PC-3 (cell line): ENCODE measurements at regions not wholly inside any gene's neighbourhood (a gene's known extent, or its start where the extent isn't known, plus 50 kb on each side); places are given as distances from the start of the nearest gene placed in this dataset.

Experiments
- ATAC-seq: fragments of 200-7000 bp; cut with Tn5 transposase; 2 replicates; pipeline ENCODE4 v1.9.1; 2020; ENCODE audit warnings: mild to moderate bottlenecking, moderate library complexity
- BruUV-seq: library from RNA; stranded (reverse); fragments of 400-500 nt; replicated peaks from 2 replicates; lab custom pipeline; 2021; lab: Mats Ljungman, UMichigan
- CTCF ChIA-PET: fragments of 300-600 bp; sonication (Branson Sonifier 250); formaldehyde crosslinking; loops from one replicate; lab custom pipeline; 2022; ENCODE audit warnings: antibody characterized with exemption; lab: Charles Lee
- POLR2A ChIA-PET: fragments of 300-600 bp; sonication (Branson Sonifier 250); formaldehyde crosslinking; loops from one replicate; lab custom pipeline; 2022; ENCODE audit warnings: antibody characterized with exemption; ENCODE audit not compliant: unreplicated experiment; lab: Charles Lee
- DNase-seq: peaks from one replicate; pipeline ENCODE4 v3.0.0-alpha.2; 2015
- H2AFZ ChIP-seq: fragments of 300-600 bp; sonication (generic); 2 replicates; pipeline ENCODE4 v1.6.0; 2016; ENCODE audit warnings: antibody characterized with exemption, low read length
- H3F3A ChIP-seq: fragments of 300-600 bp; sonication (generic); one replicate; pipeline ENCODE4 v1.6.0; 2017; ENCODE audit warnings: antibody characterized with exemption, low read length, control low read depth, mild to moderate bottlenecking; ENCODE audit not compliant: unreplicated experiment
- H3K27ac ChIP-seq: fragments of 300-600 bp; sonication (generic); 2 replicates; pipeline ENCODE4 v1.5.1; 2016; ENCODE audit warnings: mild to moderate bottlenecking, low read length
- H3K27me3 ChIP-seq: fragments of 300-600 bp; sonication (generic); 2 replicates; pipeline ENCODE4 v1.6.1; 2016; ENCODE audit warnings: low read length, mixed read lengths
- H3K36me3 ChIP-seq: fragments of 300-600 bp; sonication (generic); 2 replicates; pipeline ENCODE4 v1.6.1; 2016; ENCODE audit warnings: low read depth, mixed run types, low read length, mixed read lengths
- H3K4me1 ChIP-seq: fragments of 300-600 bp; sonication (generic); 2 replicates; pipeline ENCODE4 v1.5.1; 2016; ENCODE audit warnings: low read length; ENCODE audit not compliant: insufficient read depth
- H3K4me2 ChIP-seq: fragments of 300-600 bp; sonication (generic); 2 replicates; pipeline ENCODE4 v1.6.0; 2016; ENCODE audit warnings: low read length
- H3K4me3 ChIP-seq: fragments of 300-600 bp; sonication (generic); 2 replicates; pipeline ENCODE4 v1.5.1; 2016; ENCODE audit warnings: mild to moderate bottlenecking, low read length, mixed read lengths
- H3K79me2 ChIP-seq: fragments of 300-600 bp; sonication (generic); 2 replicates; pipeline ENCODE4 v1.6.1; 2017; ENCODE audit warnings: low read length, mixed read lengths
- H3K9ac ChIP-seq: fragments of 300-600 bp; sonication (generic); 2 replicates; pipeline ENCODE4 v1.6.0; 2016; ENCODE audit warnings: mild to moderate bottlenecking, low read length
- H3K9me2 ChIP-seq: fragments of 300-600 bp; sonication (generic); replicated peaks from 2 replicates; pipeline ENCODE4 v1.6.1; 2016; ENCODE audit warnings: mixed run types, low read length, mixed read lengths
- H3K9me3 ChIP-seq: fragments of 300-600 bp; sonication (generic); 2 replicates; pipeline ENCODE4 v1.6.1; 2016; ENCODE audit warnings: low read length, mixed read lengths
- H4K20me1 ChIP-seq: fragments of 300-600 bp; sonication (generic); 2 replicates; pipeline ENCODE4 v1.6.1; 2016; ENCODE audit warnings: low read length, mixed read lengths
- EZH2 ChIP-seq: fragments of 300-600 bp; sonication (generic); IDR thresholded peaks from one replicate; pipeline ENCODE4 v1.6.1; 2017; ENCODE audit warnings: antibody characterized with exemption, mild to moderate bottlenecking, low read length; ENCODE audit not compliant: unreplicated experiment
- EZH2phosphoT487 ChIP-seq: fragments of 300-600 bp; sonication (generic); IDR thresholded peaks from 2 replicates; pipeline ENCODE4 v1.6.1; 2018; ENCODE audit warnings: mild to moderate bottlenecking, antibody characterized with exemption, low read length, borderline replicate concordance
- intact Hi-C: fragments of 100-400 bp; cut with micrococcal nuclease; formaldehyde crosslinking; loops from 2 replicates; pipeline ENCODE4 v1.9.0; 2023
- TF ChIP-seq, protein P1 (sequence below): fragments of 300-600 bp; sonication (generic); conservative IDR thresholded peaks from 2 replicates; pipeline ENCODE4 v1.5.1; 2017; ENCODE audit warnings: antibody characterized with exemption, low read depth, mild to moderate bottlenecking, low read length

DNA sequence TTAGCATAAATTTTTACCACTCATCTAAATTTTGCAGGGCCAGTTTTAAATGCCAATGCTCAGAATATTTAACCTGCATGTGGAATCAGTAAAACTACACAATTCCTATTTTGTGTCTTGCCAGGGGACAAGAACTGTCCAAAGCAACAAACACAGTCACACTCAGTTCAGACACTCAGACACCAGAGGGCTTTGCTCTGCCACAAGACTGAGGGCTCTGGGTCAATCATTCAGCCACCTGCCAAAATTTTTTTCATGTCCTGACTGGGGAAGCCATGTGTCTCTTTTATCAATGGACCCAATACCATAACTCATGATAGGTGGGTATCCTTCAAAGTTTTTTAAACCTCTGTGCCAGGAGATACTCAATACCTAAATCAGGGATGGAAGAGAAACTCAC lies 304.0 kb upstream of the ANO3 start:
- DNase-seq (no peak), ATAC-seq (no peak)
- intact Hi-C loops: no loop called here
- no peak overlapping the region for H3K27ac ChIP-seq
- CTCF ChIA-PET: no interaction called here
- H4K20me1 ChIP-seq: no peaks in the 10 kb centered on the region
- TF ChIP-seq EZH2: no peak
- TF ChIP-seq, protein P1, sequence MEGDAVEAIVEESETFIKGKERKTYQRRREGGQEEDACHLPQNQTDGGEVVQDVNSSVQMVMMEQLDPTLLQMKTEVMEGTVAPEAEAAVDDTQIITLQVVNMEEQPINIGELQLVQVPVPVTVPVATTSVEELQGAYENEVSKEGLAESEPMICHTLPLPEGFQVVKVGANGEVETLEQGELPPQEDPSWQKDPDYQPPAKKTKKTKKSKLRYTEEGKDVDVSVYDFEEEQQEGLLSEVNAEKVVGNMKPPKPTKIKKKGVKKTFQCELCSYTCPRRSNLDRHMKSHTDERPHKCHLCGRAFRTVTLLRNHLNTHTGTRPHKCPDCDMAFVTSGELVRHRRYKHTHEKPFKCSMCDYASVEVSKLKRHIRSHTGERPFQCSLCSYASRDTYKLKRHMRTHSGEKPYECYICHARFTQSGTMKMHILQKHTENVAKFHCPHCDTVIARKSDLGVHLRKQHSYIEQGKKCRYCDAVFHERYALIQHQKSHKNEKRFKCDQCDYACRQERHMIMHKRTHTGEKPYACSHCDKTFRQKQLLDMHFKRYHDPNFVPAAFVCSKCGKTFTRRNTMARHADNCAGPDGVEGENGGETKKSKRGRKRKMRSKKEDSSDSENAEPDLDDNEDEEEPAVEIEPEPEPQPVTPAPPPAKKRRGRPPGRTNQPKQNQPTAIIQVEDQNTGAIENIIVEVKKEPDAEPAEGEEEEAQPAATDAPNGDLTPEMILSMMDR: no peak
- no peak for TF ChIP-seq EZH2phosphoT487
- H3K36me3 ChIP-seq: no peaks in the 10 kb centered on the region
- H3K4me1 ChIP-seq: no peaks in the 10 kb centered on the region
- H3K9me2 ChIP-seq: no peaks in the 10 kb centered on the region
- POLR2A ChIA-PET: no interaction called here
- no peaks in the 10 kb centered on the region for H3F3A ChIP-seq
- no peaks in the 10 kb centered on the region for H3K9me3 ChIP-seq
- no peak overlapping the region for H3K9ac ChIP-seq
- H3K27me3 ChIP-seq: no peaks in the 10 kb centered on the region
- H3K4me2 ChIP-seq: no peak overlapping the region
- no peak overlapping the region for H3K4me3 ChIP-seq
- no peaks in the 10 kb centered on the region for H3K79me2 ChIP-seq
- no TSS peak for BruUV-seq
- no peak overlapping the region for H2AFZ ChIP-seq

DNA sequence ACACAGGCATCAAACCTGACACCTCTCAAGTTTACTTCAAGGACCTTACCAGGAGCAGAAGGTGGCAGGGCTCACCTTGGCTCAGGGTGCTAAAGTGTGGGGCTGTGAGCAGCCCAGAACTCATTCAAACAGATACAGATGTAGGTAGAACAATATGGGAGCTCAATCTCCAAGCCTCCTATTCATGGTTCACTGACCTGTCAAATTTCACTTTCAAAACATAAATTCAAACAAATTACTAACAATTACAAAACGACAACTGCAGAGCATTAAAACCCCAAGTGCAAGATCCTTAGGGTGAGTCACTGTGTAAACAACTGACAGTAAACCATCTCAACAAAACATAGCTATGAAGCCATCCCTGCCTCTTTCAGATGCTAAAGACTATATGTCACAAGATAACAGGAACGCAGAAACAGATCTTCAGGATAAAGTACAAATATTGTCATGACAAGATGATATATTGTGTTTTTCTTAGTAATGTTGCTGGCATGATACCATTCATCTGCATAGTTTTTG lies 303.5 kb upstream of the ANO3 start:
- no TSS peak for BruUV-seq
- DNase-seq: peak; percentile 11
- Histone ChIP-seq H2AFZ (no peak overlapping the region), H3F3A (no peaks in the 10 kb centered on the region), H3K4me2 (no peak overlapping the region), H3K9me2 (no peaks in the 10 kb centered on the region), H3K36me3 (no peaks in the 10 kb centered on the region), H3K27ac (no peak overlapping the region), H3K4me1 (no peaks in the 10 kb centered on the region), H3K27me3 (no peaks in the 10 kb centered on the region), H3K9ac (no peak overlapping the region), H4K20me1 (no peaks in the 10 kb centered on the region), H3K79me2 (no peaks in the 10 kb centered on the region), H3K9me3 (no peaks in the 10 kb centered on the region), H3K4me3 (no peak overlapping the region)
- ChIA-PET POLR2A (no interaction called here), CTCF (no interaction called here)
- ATAC-seq: peak; percentile 40; the same call in 1 of the 2 replicates
- TF ChIP-seq EZH2phosphoT487 (no peak), EZH2 (no peak)
- TF ChIP-seq, protein P1: no peak
- intact Hi-C loops: no loop called here

DNA sequence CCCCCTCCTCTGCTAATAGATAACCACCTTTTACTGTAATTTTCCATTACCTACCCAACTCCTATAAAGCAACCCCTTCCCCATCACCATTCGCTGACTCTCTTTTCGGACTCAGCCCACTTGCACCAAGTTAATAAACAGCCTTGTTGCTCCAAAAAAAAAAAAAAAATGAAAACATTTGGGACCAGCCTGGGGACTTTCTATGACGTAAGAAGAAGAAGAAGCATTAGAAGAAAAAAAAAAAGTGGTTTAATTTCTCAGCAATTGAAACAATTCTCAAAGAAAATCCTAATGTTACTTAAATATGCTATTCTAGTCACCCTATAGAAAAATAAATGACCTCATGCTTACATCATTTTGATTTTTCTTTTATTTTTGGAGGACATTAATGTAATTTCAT lies 301.5 kb upstream of the ANO3 start:
- no peaks in the 10 kb centered on the region for H3K79me2 ChIP-seq
- DNase-seq (no peak), ATAC-seq (no peak)
- H3K9me3 ChIP-seq: no peaks in the 10 kb centered on the region
- H3K36me3 ChIP-seq: no peaks in the 10 kb centered on the region
- TF ChIP-seq, protein P1: no peak
- no peak for TF ChIP-seq EZH2
- no peak for TF ChIP-seq EZH2phosphoT487
- intact Hi-C loops: no loop called here
- H3K27ac ChIP-seq: no peak overlapping the region
- no peak overlapping the region for H3K4me3 ChIP-seq
- no peaks in the 10 kb centered on the region for H3K27me3 ChIP-seq
- H2AFZ ChIP-seq: no peak overlapping the region
- no peak overlapping the region for H3K9ac ChIP-seq
- no peaks in the 10 kb centered on the region for H3K4me1 ChIP-seq
- POLR2A ChIA-PET: no interaction called here
- H3F3A ChIP-seq: no peaks in the 10 kb centered on the region
- no peaks in the 10 kb centered on the region for H3K9me2 ChIP-seq
- no TSS peak for BruUV-seq
- CTCF ChIA-PET: no interaction called here
- no peak overlapping the region for H3K4me2 ChIP-seq
- no peaks in the 10 kb centered on the region for H4K20me1 ChIP-seq
